ENCODE measurements at regions not wholly inside any gene's neighbourhood (a gene's known extent, or its start where the extent isn't known, plus 50 kb on each side); places are given as distances from the start of the nearest gene placed in this dataset.

DNA sequence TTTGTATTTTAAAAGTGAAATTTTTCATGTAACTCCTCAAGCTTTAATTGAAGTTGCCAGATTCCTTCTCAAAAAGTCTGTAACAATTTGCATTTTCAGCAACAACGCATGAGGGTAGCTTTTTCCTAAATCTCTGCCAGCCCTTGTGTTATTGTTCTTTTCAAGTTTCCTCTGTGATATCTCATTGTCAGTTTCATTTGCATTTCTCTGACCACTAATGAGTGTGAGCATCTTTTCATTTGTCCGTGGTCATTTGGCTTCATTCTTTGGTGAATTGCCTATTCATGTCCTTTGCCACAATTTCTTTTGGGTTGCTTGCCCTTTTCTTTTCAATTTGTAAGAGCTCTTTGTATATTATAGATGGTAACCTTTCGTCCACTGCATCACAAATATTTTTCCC, 68.0 kb upstream of the NKD1 start:
- no peaks in the 10 kb centered on the region for H4K20me1 ChIP-seq (ENCODE audit: control insufficient read depth, insufficient read depth, insufficient read length)
- WGBS (ENCODE audit: extremely low coverage, insufficient read length, low lambda C conversion rate): no CpG with 5 or more reads among the region's 3 CpGs
- no peak overlapping the region for H2BK15ac ChIP-seq (ENCODE audit: low read depth, low read length)
- H3K4me1 ChIP-seq (ENCODE audit: insufficient read depth, low read length): no peaks in the 10 kb centered on the region; the same call in 1 of the 2 replicates
- H3K27ac ChIP-seq (ENCODE audit: insufficient read length, low read depth, low read length): no peak overlapping the region
- no peak overlapping the region for H3K23ac ChIP-seq (ENCODE audit: insufficient read length, low read depth, low read length)
- no peak overlapping the region for H2AFZ ChIP-seq (ENCODE audit: low read length)
- H4K8ac ChIP-seq (replicated peaks; ENCODE audit: insufficient read length, low read depth, low read length): no peak overlapping the region
- H3K18ac ChIP-seq (ENCODE audit: insufficient read length, low read depth, low read length): no peak overlapping the region
- H3K56ac ChIP-seq (ENCODE audit: insufficient read length, low read depth, low read length): no peak overlapping the region
- no peaks in the 10 kb centered on the region for H3K79me1 ChIP-seq (ENCODE audit: insufficient read depth, low read depth, low read length, poor library complexity, severe bottlenecking)
- no peak overlapping the region for H4K5ac ChIP-seq (ENCODE audit: insufficient read length, low read depth, low read length)
- H2BK5ac ChIP-seq (ENCODE audit: insufficient read length, low read length): no peak overlapping the region
- peaks cover 16% of the 10 kb centered on the region for H3K27me3 Mint-ChIP-seq (ENCODE audit: low read depth)
- H2BK20ac ChIP-seq (ENCODE audit: low read depth, low read length, poor library complexity, severe bottlenecking): no peak overlapping the region
- H2AK5ac ChIP-seq (ENCODE audit: insufficient read length, low read length): no peak overlapping the region
- H2BK120ac ChIP-seq (ENCODE audit: low read depth, low read length, poor library complexity, severe bottlenecking): no peak overlapping the region
- H3K4ac ChIP-seq (ENCODE audit: low read depth, low read length): no peak overlapping the region
- no peak overlapping the region for H2BK12ac ChIP-seq (ENCODE audit: insufficient read length, low read depth, low read length)
- H3K79me2 ChIP-seq (ENCODE audit: insufficient read depth, low read length): no peaks in the 10 kb centered on the region
- H3K9me3 Mint-ChIP-seq: peaks cover 16 to 20% of the 10 kb centered on the region in 2 experiments
- H3K27me3 ChIP-seq (ENCODE audit: insufficient read depth, low read length): no peaks in the 10 kb centered on the region
- no peak for DNase-seq
- H3T11ph ChIP-seq (ENCODE audit: low read length): no peak overlapping the region
- no peak overlapping the region for H3K4me3 Mint-ChIP-seq
- peaks cover 23 to 27% of the 10 kb centered on the region in 2 experiments for H3K4me1 Mint-ChIP-seq
- H3K14ac ChIP-seq (ENCODE audit: insufficient read depth, low read length): no peak overlapping the region
- peaks cover 5% of the 10 kb centered on the region for H3K9me3 ChIP-seq (ENCODE audit: control insufficient read depth, low read depth, low read length)
- TF ChIP-seq, protein P1, sequence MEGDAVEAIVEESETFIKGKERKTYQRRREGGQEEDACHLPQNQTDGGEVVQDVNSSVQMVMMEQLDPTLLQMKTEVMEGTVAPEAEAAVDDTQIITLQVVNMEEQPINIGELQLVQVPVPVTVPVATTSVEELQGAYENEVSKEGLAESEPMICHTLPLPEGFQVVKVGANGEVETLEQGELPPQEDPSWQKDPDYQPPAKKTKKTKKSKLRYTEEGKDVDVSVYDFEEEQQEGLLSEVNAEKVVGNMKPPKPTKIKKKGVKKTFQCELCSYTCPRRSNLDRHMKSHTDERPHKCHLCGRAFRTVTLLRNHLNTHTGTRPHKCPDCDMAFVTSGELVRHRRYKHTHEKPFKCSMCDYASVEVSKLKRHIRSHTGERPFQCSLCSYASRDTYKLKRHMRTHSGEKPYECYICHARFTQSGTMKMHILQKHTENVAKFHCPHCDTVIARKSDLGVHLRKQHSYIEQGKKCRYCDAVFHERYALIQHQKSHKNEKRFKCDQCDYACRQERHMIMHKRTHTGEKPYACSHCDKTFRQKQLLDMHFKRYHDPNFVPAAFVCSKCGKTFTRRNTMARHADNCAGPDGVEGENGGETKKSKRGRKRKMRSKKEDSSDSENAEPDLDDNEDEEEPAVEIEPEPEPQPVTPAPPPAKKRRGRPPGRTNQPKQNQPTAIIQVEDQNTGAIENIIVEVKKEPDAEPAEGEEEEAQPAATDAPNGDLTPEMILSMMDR (conservative IDR thresholded peaks at IDR 0.05): no peak
- H3K27ac Mint-ChIP-seq: no peak overlapping the region
- H3K9ac ChIP-seq (ENCODE audit: extremely low read depth, insufficient read length, low read length): no peak overlapping the region
- H4K91ac ChIP-seq (ENCODE audit: insufficient read length, low read depth, low read length): no peak overlapping the region
- peaks cover 0 to 13% (median 0%) of the 10 kb centered on the region in 3 experiments; a peak in 1 of 7 replicates for H3K36me3 Mint-ChIP-seq (ENCODE audit: insufficient read depth in 1 of 3, low read depth in 3 of 3)
- no peak overlapping the region for H3K4me2 ChIP-seq (ENCODE audit: insufficient read depth, insufficient read length, low read length)
- H3K23me2 ChIP-seq (ENCODE audit: insufficient read length, low read depth, low read length, poor library complexity, severe bottlenecking): no peaks in the 10 kb centered on the region

Measured in H9 (cell line).